HEK293T (cell line): ENCODE measurements at regions not wholly inside any gene's neighbourhood (a gene's known extent, or its start where the extent isn't known, plus 50 kb on each side); places are given as distances from the start of the nearest gene placed in this dataset.
"Not testable (repeated sequence)": the region's sequence is repeated elsewhere in the genome, so short reads cannot be mapped to it uniquely, and the experiment has no call there.

Experiments
- CTCF ChIA-PET: fragments of 350-600 bp; formaldehyde crosslinking; extraction: SDS; loops from one replicate; lab custom pipeline; 2021; ENCODE audit warnings: antibody characterized with exemption, inconsistent platforms; lab: Yijun Ruan, JAX
- POLR2A ChIA-PET: fragments of 350-600 bp; formaldehyde crosslinking; extraction: SDS; loops from one replicate; lab custom pipeline; 2020; ENCODE audit warnings: antibody characterized with exemption, inconsistent platforms; lab: Yijun Ruan, JAX
- DNase-seq: peaks from one replicate; pipeline ENCODE4 v3.0.0; 2012; ENCODE audit warnings: mixed read lengths; ENCODE audit errors: extremely low spot score
- ARNT ChIP-seq: fragments of 450-650 bp; IDR thresholded peaks from 2 replicates; pipeline ENCODE4 v1.6.1; 2017; ENCODE audit warnings: mild to moderate bottlenecking
- BHLHE40 ChIP-seq: fragments of 450-650 bp; IDR thresholded peaks from 2 replicates; pipeline ENCODE4 v1.6.1; 2016; ENCODE audit warnings: mild to moderate bottlenecking, moderate library complexity, borderline replicate concordance
- CTBP1 ChIP-seq: fragments of 450-650 bp; IDR thresholded peaks from 2 replicates; pipeline ENCODE4 v1.6.1; 2016; ENCODE audit warnings: borderline replicate concordance
- ELF4 ChIP-seq: fragments of 450-650 bp; IDR thresholded peaks from 2 replicates; pipeline ENCODE4 v1.6.1; 2017; ENCODE audit warnings: antibody characterized with exemption
- FOXA1 ChIP-seq: fragments of 450-650 bp; IDR thresholded peaks from 2 replicates; pipeline ENCODE4 v1.6.1; 2016; ENCODE audit warnings: mild to moderate bottlenecking
- FOXK2 ChIP-seq: fragments of 450-650 bp; IDR thresholded peaks from 2 replicates; pipeline ENCODE4 v1.6.1; 2016; ENCODE audit warnings: mild to moderate bottlenecking
- FOXM1 ChIP-seq: fragments of 450-650 bp; IDR thresholded peaks from 2 replicates; pipeline ENCODE4 v1.6.1; 2017; ENCODE audit warnings: mild to moderate bottlenecking, borderline replicate concordance
- HDGF ChIP-seq: fragments of 450-650 bp; IDR thresholded peaks from 2 replicates; pipeline ENCODE4 v1.6.1; 2017; ENCODE audit warnings: antibody characterized with exemption, borderline replicate concordance
- L3MBTL2 ChIP-seq: fragments of 450-650 bp; conservative IDR thresholded peaks from 2 replicates; pipeline ENCODE4 v1.6.1; 2016; ENCODE audit warnings: mild to moderate bottlenecking
- LEF1 ChIP-seq: fragments of 450-650 bp; IDR thresholded peaks from 2 replicates; pipeline ENCODE4 v1.6.1; 2017; ENCODE audit warnings: mild to moderate bottlenecking, borderline replicate concordance
- NFRKB ChIP-seq: fragments of 450-650 bp; IDR thresholded peaks from 2 replicates; pipeline ENCODE4 v1.6.1; 2016; ENCODE audit warnings: mild to moderate bottlenecking, moderate library complexity
- PKNOX1 ChIP-seq: fragments of 450-650 bp; IDR thresholded peaks from 2 replicates; pipeline ENCODE4 v1.6.1; 2016
- SP1 ChIP-seq: fragments of 450-650 bp; IDR thresholded peaks from 2 replicates; pipeline ENCODE4 v1.6.1; 2017
- SUZ12 ChIP-seq: fragments of 450-650 bp; IDR thresholded peaks from 2 replicates; pipeline ENCODE4 v1.6.1; 2016; ENCODE audit warnings: mild to moderate bottlenecking
- TARDBP ChIP-seq: fragments of 450-650 bp; IDR thresholded peaks from 2 replicates; pipeline ENCODE4 v1.6.1; 2016
- ZNF384 ChIP-seq: fragments of 450-650 bp; IDR thresholded peaks from 2 replicates; pipeline ENCODE4 v1.6.1; 2016

GRCh38 chr4:100872811-100873210, 355.0 kb upstream of the EMCN start:
- CTCF ChIA-PET, result no interaction called here
- no peak for DNase-seq
- POLR2A ChIA-PET, result no interaction called here
- TF ChIP-seq SUZ12 (no peak), NFRKB (no peak), HDGF (no peak), BHLHE40 (no peak), L3MBTL2 (no peak), CTBP1 (no peak), FOXA1 (no peak), FOXK2 (no peak)

GRCh38 chr4:100870940-100871772, 353.3 kb upstream of the EMCN start:
- CTCF ChIA-PET, result no interaction called here
- TF ChIP-seq SP1 (no peak), ZNF384 (no peak), LEF1 (no peak), TARDBP (no peak), CTBP1 (no peak), BHLHE40 (no peak), FOXA1 (no peak), NFRKB (no peak)
- POLR2A ChIA-PET, result no interaction called here
- DNase-seq, result no peak

- POLR2A ChIA-PET, result no interaction called here
- no peak for TF ChIP-seq FOXM1
- no peak for TF ChIP-seq LEF1
- no peak for TF ChIP-seq ARNT
- CTCF ChIA-PET, result no interaction called here
- DNase-seq, result no peak
Observed at GRCh38 chr4:100869276-100869675, 351.5 kb upstream of the EMCN start.

GRCh38 chr4:100868281-100868680, 350.5 kb upstream of the EMCN start:
- POLR2A ChIA-PET, DNase-seq, CTCF ChIA-PET: not testable (repeated sequence)

- POLR2A ChIA-PET, result no interaction called here
- no peak for DNase-seq
- CTCF ChIA-PET, result no interaction called here
- TF ChIP-seq ELF4, result no peak
- TF ChIP-seq BHLHE40, result no peak
- no peak for TF ChIP-seq SP1
- TF ChIP-seq HDGF, result no peak
- no peak for TF ChIP-seq CTBP1
- TF ChIP-seq FOXA1, result no peak
- TF ChIP-seq NFRKB, result no peak
- TF ChIP-seq ZNF384, result no peak
- TF ChIP-seq LEF1, result no peak
- no peak for TF ChIP-seq L3MBTL2
- no peak for TF ChIP-seq FOXM1
- no peak for TF ChIP-seq FOXK2
- no peak for TF ChIP-seq ARNT
- no peak for TF ChIP-seq SUZ12
- TF ChIP-seq TARDBP, result no peak
- TF ChIP-seq PKNOX1, result no peak
Observed at GRCh38 chr4:100852326-100852725, 334.5 kb upstream of the EMCN start.

GRCh38 chr4:100849319-100849718, 331.5 kb upstream of the EMCN start:
- no peak for DNase-seq
- ChIA-PET POLR2A (no interaction called here), CTCF (no interaction called here)
- TF ChIP-seq SP1 (no peak), FOXK2 (no peak), CTBP1 (no peak), PKNOX1 (no peak), FOXM1 (no peak), ARNT (no peak), SUZ12 (no peak), NFRKB (no peak), L3MBTL2 (no peak)

GRCh38 chr4:100848841-100849240, 331.0 kb upstream of the EMCN start:
- DNase-seq, result no peak
- ChIA-PET CTCF (no interaction called here), POLR2A (no interaction called here)
- TF ChIP-seq TARDBP (no peak), L3MBTL2 (no peak), FOXK2 (no peak), ELF4 (no peak), FOXA1 (no peak), SUZ12 (no peak), ZNF384 (no peak), ARNT (no peak), CTBP1 (no peak), PKNOX1 (no peak; the same call in 1 of the 2 replicates), HDGF (no peak)
